ENCODE measurements at regions not wholly inside any gene's neighbourhood (a gene's known extent, or its start where the extent isn't known, plus 50 kb on each side); places are given as distances from the start of the nearest gene placed in this dataset.
"Not testable (repeated sequence)": the region's sequence is repeated elsewhere in the genome, so short reads cannot be mapped to it uniquely, and the experiment has no call there.

- H3K4me3 ChIP-seq (ENCODE audit: low read depth, low read length) = no peak overlapping the region
- TF ChIP-seq CTCF (IDR thresholded peaks at IDR 0.05; ENCODE audit: low read depth, low read length) = no peak
These were observed 359.4 kb downstream of the TMEM121 start for GRCh38 chr14:105885561-105886320.

- not testable (repeated sequence) for H3K4me3 ChIP-seq (ENCODE audit: low read depth, low read length)
These were observed 360.4 kb downstream of the TMEM121 start for GRCh38 chr14:105886791-105887191.

GRCh38 chr14:105887692-105888091 lies 361.3 kb downstream of the TMEM121 start:
- TF ChIP-seq CTCF (IDR thresholded peaks at IDR 0.05; ENCODE audit: low read depth, low read length) = no peak
- H3K4me3 ChIP-seq (ENCODE audit: low read depth, low read length) = no peak overlapping the region

GRCh38 chr14:105888151-105888550 lies 361.8 kb downstream of the TMEM121 start:
- H3K4me3 ChIP-seq (ENCODE audit: low read depth, low read length) = no peak overlapping the region
- no peak for TF ChIP-seq CTCF (IDR thresholded peaks at IDR 0.05; ENCODE audit: low read depth, low read length)

- no peak for TF ChIP-seq CTCF (IDR thresholded peaks at IDR 0.05; ENCODE audit: low read depth, low read length)
These were observed 362.6 kb downstream of the TMEM121 start for GRCh38 chr14:105888784-105889665.

GRCh38 chr14:105889666-105890473 lies 363.5 kb downstream of the TMEM121 start:
- TF ChIP-seq CTCF (IDR thresholded peaks at IDR 0.05; ENCODE audit: low read depth, low read length) = no peak
- no peak overlapping the region for H3K4me3 ChIP-seq (ENCODE audit: low read depth, low read length)

More at GRCh38 chr14:105888784-105889665, 362.6 kb downstream of the TMEM121 start:
- H3K4me3 ChIP-seq (ENCODE audit: low read depth, low read length) = no peak overlapping the region

GRCh38 chr14:105890474-105891220 lies 364.3 kb downstream of the TMEM121 start:
- TF ChIP-seq CTCF (IDR thresholded peaks at IDR 0.05; ENCODE audit: low read depth, low read length) = no peak
- no peak overlapping the region for H3K4me3 ChIP-seq (ENCODE audit: low read depth, low read length)
